Right renal cortex interstitium (tissue), 3 donors: ENCODE measurements at regions not wholly inside any gene's neighbourhood (a gene's known extent, or its start where the extent isn't known, plus 50 kb on each side); places are given as distances from the start of the nearest gene placed in this dataset.
"Not testable (repeated sequence)": the region's sequence is repeated elsewhere in the genome, so short reads cannot be mapped to it uniquely, and the experiment has no call there.

Experiments
- DNase-seq, 3 donors: peaks; one replicate each; pipeline ENCODE4 v3.0.0-alpha.2; 2013; ENCODE audit warnings: low read depth in 3 of 3, low spot score in 2 of 3

DNA sequence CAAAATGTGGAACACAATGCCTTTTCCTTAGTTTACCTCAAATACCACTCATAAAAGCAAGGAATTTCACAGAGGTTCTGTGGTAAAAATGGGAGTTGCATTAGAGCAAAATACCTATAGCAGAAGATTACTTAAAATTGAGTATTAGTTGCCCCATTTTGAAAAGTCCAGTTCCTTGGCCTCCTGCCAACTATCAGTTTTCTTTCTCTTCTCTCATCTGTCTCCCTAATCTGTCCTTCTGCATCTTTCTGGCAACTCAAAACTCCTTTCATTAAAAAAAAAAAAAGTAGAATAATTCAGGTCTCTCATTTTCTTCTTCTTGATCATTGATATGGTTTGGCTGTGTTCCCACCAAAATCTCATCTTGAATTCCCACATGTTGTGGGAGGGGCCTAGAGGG, 127.3 kb downstream of the ATP23 start:
- no peak for DNase-seq

DNA sequence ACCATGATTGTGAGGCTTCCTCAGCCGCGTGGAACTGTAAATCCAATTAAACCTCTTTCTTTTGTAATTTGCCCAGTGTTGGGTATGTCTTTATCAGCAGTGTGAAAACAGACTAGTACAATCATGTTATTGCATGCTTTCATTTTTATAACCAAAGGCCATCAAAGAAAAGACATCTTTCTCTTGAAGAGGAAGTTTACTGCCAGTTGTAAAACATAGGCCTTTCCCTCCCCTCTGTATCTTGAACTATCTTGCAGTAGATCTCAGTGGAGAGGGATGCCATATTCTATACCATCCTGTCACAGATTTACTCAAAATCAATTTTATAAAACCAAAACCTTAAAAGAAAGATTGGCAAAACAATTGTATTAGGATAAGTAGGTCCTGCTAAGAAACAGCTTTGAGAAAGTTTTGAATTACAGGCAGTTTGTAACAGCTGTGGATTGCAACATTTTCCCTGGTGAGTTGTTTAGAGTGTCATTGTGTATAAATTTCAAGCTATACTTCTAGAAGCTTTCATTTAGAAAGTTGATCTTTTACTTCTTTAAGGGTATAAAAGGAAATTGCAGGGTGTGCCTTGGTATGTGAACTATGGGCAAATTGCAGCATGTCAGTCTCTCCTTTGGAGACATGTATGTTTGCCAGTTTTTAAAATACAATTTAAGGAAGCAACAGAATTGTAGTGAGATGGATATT, 128.0 kb downstream of the ATP23 start:
- peak in 1 of 3 donors; percentile 18 for DNase-seq

DNA sequence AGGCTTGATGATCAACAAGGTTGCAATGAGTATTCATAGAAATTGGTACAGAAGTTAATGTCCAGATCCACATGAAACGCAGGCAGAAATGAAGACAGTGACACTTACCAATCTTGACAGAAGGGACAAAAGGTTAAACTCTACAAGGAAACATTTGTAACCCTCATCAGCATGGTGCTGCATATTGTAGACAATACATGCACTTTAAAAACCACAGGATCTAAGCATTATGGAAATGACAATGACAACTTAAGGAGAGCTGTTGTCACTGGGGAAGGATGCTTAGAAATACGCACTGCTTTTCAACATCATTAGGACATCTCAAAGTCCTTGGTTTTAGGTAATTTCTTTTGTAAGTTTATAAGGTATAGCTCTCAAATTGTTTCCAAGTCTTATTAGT, 130.6 kb downstream of the ATP23 start:
- DNase-seq = no peak

DNA sequence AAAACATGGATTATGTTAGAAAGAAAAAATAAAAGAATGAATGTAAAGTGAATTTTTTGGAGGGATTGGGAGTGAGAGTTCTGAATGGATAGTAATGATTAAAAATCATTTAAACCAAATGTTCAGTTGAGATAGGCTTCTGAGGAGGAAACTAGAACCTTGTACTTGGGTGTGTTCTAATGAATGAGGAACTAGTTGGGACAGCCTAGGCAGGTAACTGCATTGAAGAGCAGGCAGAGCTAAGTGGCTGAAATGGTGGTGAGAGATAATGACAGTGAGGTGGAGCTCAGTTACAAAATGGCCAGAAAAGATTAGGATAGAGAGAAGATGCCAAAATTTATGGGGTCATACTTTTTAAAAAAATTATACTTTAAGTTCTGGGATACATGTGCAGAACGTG, 132.9 kb downstream of the ATP23 start:
- DNase-seq = no peak

DNA sequence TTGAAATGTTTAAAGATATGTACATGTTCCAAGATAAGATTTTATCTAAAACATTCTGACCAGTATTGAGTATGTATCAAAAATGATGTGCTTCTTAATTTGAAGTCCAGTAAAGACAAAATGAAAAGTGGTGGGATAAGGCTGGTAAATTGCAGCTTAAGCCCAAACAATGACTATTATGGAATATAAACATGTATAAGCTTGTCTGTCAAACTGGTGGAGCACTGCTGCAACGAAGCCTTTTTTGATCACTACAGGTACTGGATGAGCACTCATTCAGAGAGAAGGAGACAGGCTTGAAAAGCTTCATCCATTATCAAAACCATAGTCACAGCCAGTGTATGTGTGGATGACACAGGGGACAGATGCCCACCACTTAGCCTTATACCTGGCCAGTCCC, 138.4 kb downstream of the ATP23 start:
- no peak for DNase-seq

GRCh38 chr12:58081488-58081887, 140.1 kb downstream of the ATP23 start:
- no peak for DNase-seq

GRCh38 chr12:58082996-58083395, 141.6 kb downstream of the ATP23 start:
- DNase-seq = no peak

- DNase-seq = no peak
These were observed 144.6 kb downstream of the ATP23 start for GRCh38 chr12:58086006-58086405.

- DNase-seq = no peak
These were observed 145.6 kb downstream of the ATP23 start for GRCh38 chr12:58086930-58087329.

DNA sequence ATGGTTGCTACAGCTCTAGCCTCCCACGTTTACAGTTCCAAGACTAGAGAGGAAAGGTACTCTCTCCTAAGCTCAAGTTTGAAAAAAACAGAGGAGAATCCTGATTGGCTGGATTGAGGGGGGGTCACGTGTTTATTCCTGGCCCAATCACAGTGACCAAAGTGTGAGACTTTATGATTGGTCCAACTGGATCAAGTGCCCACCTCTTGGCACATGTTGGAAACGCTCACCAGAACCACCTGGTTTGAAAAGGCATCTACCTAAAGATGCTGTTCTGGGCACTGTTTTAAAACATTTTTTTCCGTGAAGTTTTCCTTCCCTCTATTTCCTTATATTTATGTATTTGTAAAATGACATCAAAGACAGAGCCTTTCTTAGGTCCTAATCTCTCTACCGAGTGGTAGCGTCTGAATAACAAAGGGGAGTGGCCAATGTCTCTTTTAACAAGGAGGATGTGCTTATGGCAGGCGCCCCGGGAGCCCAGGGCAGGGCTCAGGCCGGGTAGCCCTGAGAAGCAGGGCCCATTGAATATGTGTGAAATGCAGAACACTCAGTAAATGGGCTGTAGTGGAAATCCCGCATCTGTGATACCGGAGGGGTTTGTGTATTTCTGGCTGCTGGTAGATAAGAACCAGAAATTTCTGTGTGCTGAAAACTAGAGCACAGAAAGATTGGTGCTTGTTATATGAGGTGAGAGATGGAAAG, 146.2 kb downstream of the ATP23 start:
- DNase-seq = no peak

DNA sequence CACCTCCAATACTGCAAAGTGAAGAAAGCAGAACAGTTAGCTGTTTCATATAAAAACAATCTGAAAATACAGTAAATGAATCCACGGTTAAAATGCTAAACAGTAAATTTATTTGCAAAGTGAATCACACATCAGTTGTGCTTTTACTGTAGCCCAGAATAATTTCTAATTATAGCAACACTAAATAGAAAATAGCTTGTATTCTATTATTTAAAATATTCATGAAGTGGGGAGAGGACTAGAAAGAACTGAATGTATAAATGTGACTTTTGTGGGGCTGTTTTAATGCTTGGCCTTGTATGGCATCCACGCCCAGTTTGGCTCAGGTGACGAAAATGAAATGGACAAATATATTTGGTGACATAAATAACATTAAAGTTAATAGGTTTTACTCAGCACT, 148.2 kb downstream of the ATP23 start:
- DNase-seq = no peak

DNA sequence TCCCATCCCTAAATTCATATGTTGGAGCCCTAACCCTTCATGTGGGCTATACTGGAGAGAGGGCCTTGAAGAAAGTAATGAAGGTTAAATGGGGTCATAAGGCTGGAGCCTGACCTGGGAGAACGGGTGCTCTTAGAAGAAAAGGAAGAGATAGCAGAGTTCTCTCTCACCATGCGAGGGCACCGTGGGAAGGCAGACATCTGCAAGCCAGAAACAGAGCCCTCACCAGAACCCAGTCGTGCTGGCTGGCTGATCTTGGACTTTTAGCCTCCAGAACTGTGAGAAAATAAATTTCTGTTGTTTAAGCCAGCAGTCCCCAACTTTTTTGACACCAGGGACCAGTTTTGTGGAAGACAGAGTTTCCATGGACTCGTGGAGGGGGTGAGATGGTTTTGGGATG, 149.3 kb downstream of the ATP23 start:
- DNase-seq = no peak

- DNase-seq = no peak
These were observed 153.6 kb downstream of the ATP23 start for GRCh38 chr12:58095002-58095401.

GRCh38 chr12:58097741-58098140, 156.4 kb downstream of the ATP23 start:
- no peak for DNase-seq

DNA sequence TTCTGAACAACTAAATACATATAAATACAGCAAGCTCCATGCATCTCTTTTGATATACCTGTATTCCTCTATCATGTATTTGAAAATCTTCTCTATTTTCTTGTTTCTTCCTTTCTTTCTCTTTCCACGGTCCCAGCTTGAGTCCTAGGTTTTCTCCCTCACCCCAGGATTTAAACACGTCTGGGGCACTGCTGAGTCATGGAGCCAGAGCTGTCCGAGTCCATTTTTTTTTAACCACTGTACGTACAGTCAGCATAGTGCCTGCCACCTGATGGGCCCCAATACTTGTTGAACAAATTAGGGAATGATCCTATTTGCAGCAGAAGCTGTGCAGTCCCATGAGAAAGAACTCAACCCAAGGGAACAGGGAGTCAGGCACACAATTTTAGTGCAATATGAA, 158.1 kb downstream of the ATP23 start:
- DNase-seq = no peak

GRCh38 chr12:58104351-58104755, 163.0 kb downstream of the ATP23 start:
- DNase-seq = no peak

DNA sequence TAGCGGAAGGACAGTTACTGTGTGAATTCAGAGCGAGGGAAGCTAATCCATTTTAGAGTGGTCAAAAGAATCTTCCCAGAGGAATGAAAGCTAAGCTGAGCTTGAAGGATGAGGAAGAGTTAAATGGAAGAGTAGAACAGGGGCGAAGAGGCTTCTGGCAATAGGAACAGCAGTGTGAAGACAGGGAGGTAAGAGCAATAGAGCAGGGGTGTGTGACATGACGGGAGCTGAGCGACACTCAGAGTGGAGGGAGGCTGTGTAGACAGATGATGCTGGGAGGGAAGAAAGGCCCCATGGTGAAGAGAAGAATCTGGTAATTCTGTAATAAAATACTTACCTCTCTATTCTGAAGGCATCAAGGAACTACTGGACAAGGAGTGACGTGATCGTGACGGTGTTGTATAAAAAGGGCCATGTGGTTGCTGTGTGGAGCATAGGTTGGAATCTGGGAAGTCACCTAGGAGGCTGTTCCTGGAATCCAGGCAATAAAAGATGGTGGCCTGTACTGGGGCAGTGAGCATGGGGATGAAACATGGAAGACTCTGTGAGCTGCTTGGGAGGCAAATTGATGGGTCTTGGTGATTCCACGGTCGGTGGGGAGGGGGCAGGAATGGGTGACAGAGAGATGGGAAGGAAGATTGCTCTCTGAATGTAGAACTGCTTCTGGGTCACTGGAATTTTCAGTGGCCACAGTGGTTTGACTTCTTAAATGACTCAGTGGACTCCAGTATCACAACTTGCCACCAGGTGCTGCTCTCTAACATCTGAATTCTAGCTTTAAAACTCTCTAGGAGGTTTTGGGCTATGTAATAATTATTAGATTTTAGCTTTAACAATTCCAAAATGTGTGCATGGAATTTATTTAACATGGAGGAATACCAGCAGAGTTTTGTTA, 164.1 kb downstream of the ATP23 start:
- no peak for DNase-seq

DNA sequence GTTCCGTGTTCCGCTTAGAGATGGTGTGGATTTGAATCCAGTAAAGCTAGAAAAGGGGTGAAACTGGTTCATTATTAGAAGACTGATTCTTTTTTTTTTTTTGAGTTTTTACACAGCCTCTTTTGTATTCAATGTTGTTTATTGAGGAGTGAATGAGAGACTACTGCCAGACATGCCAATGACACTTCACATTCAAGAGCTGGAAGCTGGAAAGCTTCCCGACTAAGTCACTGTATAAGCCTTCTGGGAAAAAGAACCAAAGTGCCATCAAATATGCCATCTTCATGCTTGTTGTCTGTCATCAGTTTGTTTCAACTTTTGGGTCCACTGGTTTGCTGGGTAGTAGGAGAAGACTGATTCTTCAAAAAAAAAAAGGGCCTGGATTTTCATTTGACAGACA, 164.8 kb downstream of the ATP23 start:
- DNase-seq = no peak

DNA sequence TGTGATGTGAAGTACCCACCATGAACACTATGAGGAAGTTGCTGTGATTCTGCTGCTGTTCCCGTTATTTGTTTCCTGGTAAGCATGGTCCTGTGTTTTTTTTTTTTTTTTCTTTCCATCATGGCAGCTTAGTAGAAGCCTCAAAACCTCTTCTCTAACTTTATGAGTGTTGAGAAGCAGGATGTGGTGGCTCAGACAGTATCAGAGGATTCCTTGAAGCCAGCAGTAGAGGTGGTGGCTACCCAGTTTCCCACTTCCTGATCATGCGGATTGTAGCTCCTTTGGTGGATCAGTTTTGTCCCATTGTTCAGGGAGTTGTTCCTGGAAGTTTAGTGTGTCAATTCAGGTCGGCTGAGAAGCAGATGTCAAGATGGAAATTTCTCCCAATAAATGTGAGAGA, 175.8 kb downstream of the ATP23 start:
- no peak for DNase-seq

- no peak for DNase-seq
These were observed 176.3 kb downstream of the ATP23 start for GRCh38 chr12:58117667-58118066.

GRCh38 chr12:58125761-58126160, 184.4 kb downstream of the ATP23 start:
- DNase-seq = not testable (repeated sequence)
